ENCODE measurements at regions not wholly inside any gene's neighbourhood (a gene's known extent, or its start where the extent isn't known, plus 50 kb on each side); places are given as distances from the start of the nearest gene placed in this dataset.

DNA sequence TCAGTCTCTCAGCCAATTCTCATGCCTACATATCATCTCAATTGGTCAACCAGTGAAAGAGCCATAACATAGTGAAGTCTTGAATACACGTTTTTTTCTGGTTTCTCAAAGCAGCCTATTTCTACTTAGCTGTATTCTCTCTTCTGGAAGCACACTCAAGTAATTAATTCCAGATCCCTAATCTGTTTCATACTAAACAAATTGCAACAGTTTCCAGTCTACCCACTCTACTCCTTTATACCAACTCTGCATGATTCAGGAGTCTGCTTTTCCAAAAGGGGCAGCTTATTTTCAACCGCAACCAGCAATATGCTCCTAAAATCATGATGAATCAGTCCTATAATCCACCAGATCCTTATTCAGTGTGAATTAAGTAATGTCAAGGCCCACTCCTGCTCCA lies 211.7 kb downstream of the TLE1 start:
- H2AFZ ChIP-seq (ENCODE audit: low read length), result no peak overlapping the region
- no peaks in the 10 kb centered on the region for H4K20me1 ChIP-seq (ENCODE audit: insufficient read depth, low read length)
- H3K4me2 ChIP-seq (ENCODE audit: low read depth, low read length), result no peak overlapping the region
- H3K27me3 ChIP-seq (replicated peaks; ENCODE audit: insufficient read depth, low read length), result no peaks in the 10 kb centered on the region
- no peak overlapping the region for H3K9ac ChIP-seq (ENCODE audit: low read length)
- no peaks in the 10 kb centered on the region for H3K4me1 ChIP-seq (ENCODE audit: low read length)
- no peaks in the 10 kb centered on the region for H3K9me2 ChIP-seq (replicated peaks; ENCODE audit: insufficient read depth, low read length)
- H3K79me2 ChIP-seq (ENCODE audit: low read length), result no peaks in the 10 kb centered on the region
- no peaks in the 10 kb centered on the region for H3F3A ChIP-seq (ENCODE audit: insufficient read depth, low read length)
- no peak overlapping the region for H3K4me3 ChIP-seq (ENCODE audit: low read length)
- TF ChIP-seq EZH2 (optimal IDR thresholded peaks at IDR 0.05; ENCODE audit: low read depth, low read length), result no peak
- no peak for TF ChIP-seq EZH2phosphoT487 (IDR thresholded peaks at IDR 0.05; ENCODE audit: low read length)
- TF ChIP-seq, protein P1, sequence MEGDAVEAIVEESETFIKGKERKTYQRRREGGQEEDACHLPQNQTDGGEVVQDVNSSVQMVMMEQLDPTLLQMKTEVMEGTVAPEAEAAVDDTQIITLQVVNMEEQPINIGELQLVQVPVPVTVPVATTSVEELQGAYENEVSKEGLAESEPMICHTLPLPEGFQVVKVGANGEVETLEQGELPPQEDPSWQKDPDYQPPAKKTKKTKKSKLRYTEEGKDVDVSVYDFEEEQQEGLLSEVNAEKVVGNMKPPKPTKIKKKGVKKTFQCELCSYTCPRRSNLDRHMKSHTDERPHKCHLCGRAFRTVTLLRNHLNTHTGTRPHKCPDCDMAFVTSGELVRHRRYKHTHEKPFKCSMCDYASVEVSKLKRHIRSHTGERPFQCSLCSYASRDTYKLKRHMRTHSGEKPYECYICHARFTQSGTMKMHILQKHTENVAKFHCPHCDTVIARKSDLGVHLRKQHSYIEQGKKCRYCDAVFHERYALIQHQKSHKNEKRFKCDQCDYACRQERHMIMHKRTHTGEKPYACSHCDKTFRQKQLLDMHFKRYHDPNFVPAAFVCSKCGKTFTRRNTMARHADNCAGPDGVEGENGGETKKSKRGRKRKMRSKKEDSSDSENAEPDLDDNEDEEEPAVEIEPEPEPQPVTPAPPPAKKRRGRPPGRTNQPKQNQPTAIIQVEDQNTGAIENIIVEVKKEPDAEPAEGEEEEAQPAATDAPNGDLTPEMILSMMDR (IDR thresholded peaks at IDR 0.05; ENCODE audit: low read length), result no peak
- DNase-seq, result no peak
- no peak overlapping the region for H3K27ac ChIP-seq (ENCODE audit: low read length)
- no peaks in the 10 kb centered on the region for H3K9me3 ChIP-seq (replicated peaks; ENCODE audit: insufficient read depth, low read length)
- no peaks in the 10 kb centered on the region for H3K36me3 ChIP-seq (replicated peaks; ENCODE audit: insufficient read depth, low read length)

DNA sequence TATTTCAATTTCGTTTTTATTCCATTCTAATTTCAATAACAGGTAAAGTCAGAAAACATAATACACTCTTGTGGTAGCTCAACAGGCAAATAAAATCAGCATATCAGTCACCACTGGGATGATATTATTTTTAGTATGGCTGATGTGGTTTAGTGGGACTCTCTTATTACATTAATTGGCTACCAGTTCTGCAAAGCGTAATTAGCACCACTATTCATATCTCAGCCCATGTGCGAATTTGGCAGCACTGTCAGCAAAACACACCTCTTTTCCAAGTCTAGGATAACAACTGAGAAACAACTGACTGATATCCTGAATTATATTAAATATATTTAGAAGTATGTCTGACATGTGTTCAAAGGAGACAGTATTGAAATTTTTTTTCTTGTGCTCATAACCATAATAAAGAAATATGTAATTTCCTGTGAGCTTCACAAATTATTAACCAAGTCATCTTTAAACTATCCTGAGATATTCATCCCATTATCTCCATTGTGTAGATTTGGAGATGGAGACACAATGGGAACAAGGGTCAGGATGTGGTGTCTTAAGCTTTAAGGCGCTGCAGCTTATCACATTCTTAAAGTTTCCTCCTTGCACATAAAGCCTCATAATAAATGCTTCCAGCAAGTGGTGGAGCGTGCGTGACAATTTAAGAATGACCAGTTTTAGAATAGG lies 212.4 kb downstream of the TLE1 start:
- Histone ChIP-seq H3F3A (ENCODE audit: insufficient read depth, low read length) (no peaks in the 10 kb centered on the region), H4K20me1 (ENCODE audit: insufficient read depth, low read length) (no peaks in the 10 kb centered on the region), H3K4me1 (ENCODE audit: low read length) (no peaks in the 10 kb centered on the region), H3K27ac (ENCODE audit: low read length) (no peak overlapping the region), H3K36me3 (replicated peaks; ENCODE audit: insufficient read depth, low read length) (no peaks in the 10 kb centered on the region), H3K27me3 (replicated peaks; ENCODE audit: insufficient read depth, low read length) (no peaks in the 10 kb centered on the region), H3K4me3 (ENCODE audit: low read length) (no peak overlapping the region), H3K9me2 (replicated peaks; ENCODE audit: insufficient read depth, low read length) (no peaks in the 10 kb centered on the region), H3K4me2 (ENCODE audit: low read depth, low read length) (no peak overlapping the region), H3K79me2 (ENCODE audit: low read length) (no peaks in the 10 kb centered on the region), H3K9ac (ENCODE audit: low read length) (no peak overlapping the region), H2AFZ (ENCODE audit: low read length) (no peak overlapping the region), H3K9me3 (replicated peaks; ENCODE audit: insufficient read depth, low read length) (no peaks in the 10 kb centered on the region)
- TF ChIP-seq, protein P1 (IDR thresholded peaks at IDR 0.05; ENCODE audit: low read length), result no peak
- TF ChIP-seq EZH2 (optimal IDR thresholded peaks at IDR 0.05; ENCODE audit: low read depth, low read length) (no peak), EZH2phosphoT487 (IDR thresholded peaks at IDR 0.05; ENCODE audit: low read length) (no peak)
- no peak for DNase-seq

DNA sequence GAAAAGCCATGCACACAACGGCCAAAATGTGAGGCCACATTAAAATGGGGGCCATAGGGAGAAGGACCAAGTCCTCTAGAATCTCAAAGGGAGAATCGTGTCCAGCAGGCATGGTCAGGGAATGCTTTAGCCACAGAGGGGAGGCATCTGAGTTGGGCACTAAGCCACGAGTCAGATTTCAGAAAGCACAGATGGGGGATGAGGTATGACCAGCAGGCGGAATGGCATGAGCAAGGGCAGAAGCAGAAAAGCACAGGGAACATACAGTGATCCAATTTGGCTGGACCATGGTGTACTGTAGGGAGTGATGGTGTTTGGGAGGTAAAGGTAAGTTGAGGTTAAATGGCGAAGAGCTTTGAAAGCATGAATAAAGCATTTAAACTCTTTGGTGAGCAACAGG lies 214.6 kb downstream of the TLE1 start:
- no peaks in the 10 kb centered on the region for H3K79me2 ChIP-seq (ENCODE audit: low read length)
- no peaks in the 10 kb centered on the region for H3F3A ChIP-seq (ENCODE audit: insufficient read depth, low read length)
- no peak overlapping the region for H2AFZ ChIP-seq (ENCODE audit: low read length)
- no peaks in the 10 kb centered on the region for H3K36me3 ChIP-seq (replicated peaks; ENCODE audit: insufficient read depth, low read length)
- TF ChIP-seq EZH2 (optimal IDR thresholded peaks at IDR 0.05; ENCODE audit: low read depth, low read length) (no peak), EZH2phosphoT487 (IDR thresholded peaks at IDR 0.05; ENCODE audit: low read length) (no peak)
- TF ChIP-seq, protein P1 (IDR thresholded peaks at IDR 0.05; ENCODE audit: low read length), result no peak
- H3K4me1 ChIP-seq (ENCODE audit: low read length), result no peaks in the 10 kb centered on the region
- H3K9me2 ChIP-seq (replicated peaks; ENCODE audit: insufficient read depth, low read length), result no peaks in the 10 kb centered on the region
- no peaks in the 10 kb centered on the region for H4K20me1 ChIP-seq (ENCODE audit: insufficient read depth, low read length)
- no peak overlapping the region for H3K27ac ChIP-seq (ENCODE audit: low read length)
- no peak overlapping the region for H3K9ac ChIP-seq (ENCODE audit: low read length)
- H3K9me3 ChIP-seq (replicated peaks; ENCODE audit: insufficient read depth, low read length), result no peaks in the 10 kb centered on the region
- H3K27me3 ChIP-seq (replicated peaks; ENCODE audit: insufficient read depth, low read length), result no peaks in the 10 kb centered on the region
- no peak overlapping the region for H3K4me3 ChIP-seq (ENCODE audit: low read length)
- no peak overlapping the region for H3K4me2 ChIP-seq (ENCODE audit: low read depth, low read length)
- no peak for DNase-seq
